Lower leg skin (tissue), 3 donors: ENCODE measurements at regions not wholly inside any gene's neighbourhood (a gene's known extent, or its start where the extent isn't known, plus 50 kb on each side); places are given as distances from the start of the nearest gene placed in this dataset.

Source experiments
- POLR2A ChIP-seq, 2 donors: fragments of 450-650 bp; IDR thresholded peaks; one replicate each; pipeline ENCODE4 v1.6.1; 2016 to 2017; ENCODE audit warnings: antibody characterized with exemption in 2 of 2, mild to moderate bottlenecking in 1 of 2, moderate library complexity in 1 of 2
- TF ChIP-seq, protein P1 (sequence below), 3 donors: fragments of 450-650 bp; IDR thresholded peaks; one replicate each; pipeline ENCODE4 v1.5.1; 2016; ENCODE audit warnings: antibody characterized with exemption in 3 of 3, mild to moderate bottlenecking in 3 of 3, moderate library complexity in 2 of 3

GRCh38 chr1:116266864-116267212 lies 106.2 kb upstream of the ATP1A1 start:
- TF ChIP-seq, protein P1, sequence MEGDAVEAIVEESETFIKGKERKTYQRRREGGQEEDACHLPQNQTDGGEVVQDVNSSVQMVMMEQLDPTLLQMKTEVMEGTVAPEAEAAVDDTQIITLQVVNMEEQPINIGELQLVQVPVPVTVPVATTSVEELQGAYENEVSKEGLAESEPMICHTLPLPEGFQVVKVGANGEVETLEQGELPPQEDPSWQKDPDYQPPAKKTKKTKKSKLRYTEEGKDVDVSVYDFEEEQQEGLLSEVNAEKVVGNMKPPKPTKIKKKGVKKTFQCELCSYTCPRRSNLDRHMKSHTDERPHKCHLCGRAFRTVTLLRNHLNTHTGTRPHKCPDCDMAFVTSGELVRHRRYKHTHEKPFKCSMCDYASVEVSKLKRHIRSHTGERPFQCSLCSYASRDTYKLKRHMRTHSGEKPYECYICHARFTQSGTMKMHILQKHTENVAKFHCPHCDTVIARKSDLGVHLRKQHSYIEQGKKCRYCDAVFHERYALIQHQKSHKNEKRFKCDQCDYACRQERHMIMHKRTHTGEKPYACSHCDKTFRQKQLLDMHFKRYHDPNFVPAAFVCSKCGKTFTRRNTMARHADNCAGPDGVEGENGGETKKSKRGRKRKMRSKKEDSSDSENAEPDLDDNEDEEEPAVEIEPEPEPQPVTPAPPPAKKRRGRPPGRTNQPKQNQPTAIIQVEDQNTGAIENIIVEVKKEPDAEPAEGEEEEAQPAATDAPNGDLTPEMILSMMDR (IDR thresholded peaks at IDR 0.05): no peak
- no peak for TF ChIP-seq POLR2A (IDR thresholded peaks at IDR 0.05)
